Stomach (tissue), 4 donors: ENCODE measurements at regions not wholly inside any gene's neighbourhood (a gene's known extent, or its start where the extent isn't known, plus 50 kb on each side); places are given as distances from the start of the nearest gene placed in this dataset.

Experiments used
- POLR2A ChIP-seq, 4 donors: fragments of 450-650 bp; IDR thresholded peaks; one replicate each; pipeline ENCODE4 v1.6.1; 2016; ENCODE audit warnings: antibody characterized with exemption in 4 of 4, control low read depth in 2 of 4, mild to moderate bottlenecking in 1 of 4, moderate library complexity in 1 of 4
- POLR2AphosphoS5 ChIP-seq, 3 donors: sonication (generic); formaldehyde crosslinking; IDR thresholded peaks; one replicate each; pipeline ENCODE4 v1.6.1; 2016; ENCODE audit warnings: antibody characterized with exemption in 3 of 3
- TF ChIP-seq, protein P1 (sequence below), 7 experiments: fragments of 450-650 bp in 4 of 7; fragments of 200-600 bp in 3 of 7; sonication (generic) in 3 of 7; IDR thresholded peaks; one replicate each; pipeline ENCODE4 v1.5.1; 2016 to 2019; ENCODE audit warnings: antibody characterized with exemption in 7 of 7, control low read depth in 2 of 7, mild to moderate bottlenecking in 1 of 7

- TF ChIP-seq POLR2A (IDR thresholded peaks at IDR 0.05): no peak
- TF ChIP-seq, protein P1, sequence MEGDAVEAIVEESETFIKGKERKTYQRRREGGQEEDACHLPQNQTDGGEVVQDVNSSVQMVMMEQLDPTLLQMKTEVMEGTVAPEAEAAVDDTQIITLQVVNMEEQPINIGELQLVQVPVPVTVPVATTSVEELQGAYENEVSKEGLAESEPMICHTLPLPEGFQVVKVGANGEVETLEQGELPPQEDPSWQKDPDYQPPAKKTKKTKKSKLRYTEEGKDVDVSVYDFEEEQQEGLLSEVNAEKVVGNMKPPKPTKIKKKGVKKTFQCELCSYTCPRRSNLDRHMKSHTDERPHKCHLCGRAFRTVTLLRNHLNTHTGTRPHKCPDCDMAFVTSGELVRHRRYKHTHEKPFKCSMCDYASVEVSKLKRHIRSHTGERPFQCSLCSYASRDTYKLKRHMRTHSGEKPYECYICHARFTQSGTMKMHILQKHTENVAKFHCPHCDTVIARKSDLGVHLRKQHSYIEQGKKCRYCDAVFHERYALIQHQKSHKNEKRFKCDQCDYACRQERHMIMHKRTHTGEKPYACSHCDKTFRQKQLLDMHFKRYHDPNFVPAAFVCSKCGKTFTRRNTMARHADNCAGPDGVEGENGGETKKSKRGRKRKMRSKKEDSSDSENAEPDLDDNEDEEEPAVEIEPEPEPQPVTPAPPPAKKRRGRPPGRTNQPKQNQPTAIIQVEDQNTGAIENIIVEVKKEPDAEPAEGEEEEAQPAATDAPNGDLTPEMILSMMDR (IDR thresholded peaks at IDR 0.05): no peak
- no peak for TF ChIP-seq POLR2AphosphoS5 (IDR thresholded peaks at IDR 0.05)
Observed at GRCh38 chr20:48503166-48503815, 324.5 kb downstream of the PREX1 start.
